ENCODE measurements at regions not wholly inside any gene's neighbourhood (a gene's known extent, or its start where the extent isn't known, plus 50 kb on each side); places are given as distances from the start of the nearest gene placed in this dataset.

DNA sequence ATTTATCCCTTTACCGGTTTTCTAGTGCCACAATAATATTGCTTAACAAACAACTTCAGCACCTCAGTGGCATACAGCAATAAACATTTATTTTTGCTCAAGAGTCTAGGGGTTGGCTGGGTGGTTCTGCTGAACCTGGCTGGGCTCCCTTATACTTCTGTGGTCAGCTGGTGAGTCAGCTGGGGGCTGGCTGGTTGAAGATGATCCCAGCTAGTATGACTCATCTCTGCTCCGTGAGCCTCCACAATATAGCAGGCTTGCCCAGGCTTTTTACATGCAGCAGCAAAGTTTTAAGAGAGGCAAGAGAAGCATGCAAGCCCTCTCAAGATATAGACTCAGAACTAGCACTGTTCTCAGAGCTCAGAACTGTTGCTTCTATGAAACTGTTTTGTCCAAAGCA is 523.5 kb upstream of the CLINT1 start:
- TF ChIP-seq CTCF (IDR thresholded peaks at IDR 0.05 in 4 of 5, conservative IDR thresholded peaks at IDR 0.05 in 1 of 5) (no peak), POLR2A (IDR thresholded peaks at IDR 0.05) (no peak)

Measured in gastrocnemius medialis (tissue), 4 donors.